GM21367 (cell line): ENCODE measurements at regions not wholly inside any gene's neighbourhood (a gene's known extent, or its start where the extent isn't known, plus 50 kb on each side); places are given as distances from the start of the nearest gene placed in this dataset.

Experiments
- ATAC-seq: cut with Tn5 transposase; IDR thresholded peaks from one replicate; pipeline ENCODE4 v1.9.1; 2021; ENCODE audit not compliant: unreplicated experiment

DNA sequence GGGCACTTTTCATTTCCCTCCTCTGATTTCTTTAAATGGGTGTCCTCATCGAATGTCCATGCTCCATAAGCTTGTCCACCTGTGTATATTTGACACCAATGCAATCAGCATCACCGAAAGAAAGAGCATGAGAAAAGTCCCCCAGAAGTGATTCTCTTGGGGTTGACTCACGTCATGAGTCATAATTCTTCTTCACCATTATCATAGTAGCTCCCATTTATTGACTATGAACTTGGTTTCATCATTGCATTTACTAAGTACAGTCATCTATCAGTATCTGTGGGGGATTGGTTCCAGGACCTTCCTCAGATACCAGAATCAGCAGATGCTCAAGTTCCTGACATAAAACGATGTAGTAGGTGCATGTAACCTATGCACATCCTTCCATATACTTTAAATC, 372.5 kb upstream of the CFAP20DC start:
- ATAC-seq = no peak

- no peak for ATAC-seq
These were observed 369.0 kb upstream of the CFAP20DC start for GRCh38 chr3:59418836-59419235.

GRCh38 chr3:59412516-59412915, 362.7 kb upstream of the CFAP20DC start:
- no peak for ATAC-seq

DNA sequence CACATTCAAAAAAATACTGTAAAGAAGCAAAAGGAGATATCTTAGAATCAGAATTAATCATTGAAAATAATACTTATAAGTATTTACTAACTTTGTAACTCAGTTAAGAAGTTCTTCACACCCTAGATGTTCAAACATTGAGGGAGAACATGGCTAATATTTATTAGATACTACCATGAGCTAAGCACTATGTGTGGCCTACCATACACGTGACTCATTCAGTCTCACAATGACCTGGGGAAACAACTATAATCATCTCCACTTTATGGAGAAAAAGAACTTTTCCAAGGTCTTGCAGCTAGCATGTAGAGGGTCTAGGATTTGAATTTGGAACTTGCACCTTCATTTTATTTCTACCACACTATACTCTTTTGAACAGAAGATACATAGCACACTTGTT, 361.9 kb upstream of the CFAP20DC start:
- ATAC-seq = no peak

DNA sequence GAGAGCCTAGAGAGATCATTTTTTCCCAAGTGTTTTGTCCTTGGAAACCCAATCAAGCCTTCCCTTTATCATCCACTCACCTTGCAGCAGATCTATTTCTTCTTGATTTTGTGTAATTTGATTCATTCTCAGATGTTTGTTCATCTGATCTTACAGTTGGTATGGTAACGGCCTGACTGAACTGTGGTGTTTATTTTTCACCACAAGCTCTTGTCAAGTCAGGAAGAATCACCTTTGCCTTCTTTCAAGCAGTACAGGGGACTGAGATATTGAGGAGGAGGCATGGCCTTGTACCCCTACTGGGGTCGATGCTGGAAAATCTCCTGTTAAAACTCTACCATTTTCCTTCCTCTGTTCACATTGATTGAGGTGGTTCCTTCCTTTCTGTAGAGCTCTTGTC, 361.4 kb upstream of the CFAP20DC start:
- no peak for ATAC-seq

DNA sequence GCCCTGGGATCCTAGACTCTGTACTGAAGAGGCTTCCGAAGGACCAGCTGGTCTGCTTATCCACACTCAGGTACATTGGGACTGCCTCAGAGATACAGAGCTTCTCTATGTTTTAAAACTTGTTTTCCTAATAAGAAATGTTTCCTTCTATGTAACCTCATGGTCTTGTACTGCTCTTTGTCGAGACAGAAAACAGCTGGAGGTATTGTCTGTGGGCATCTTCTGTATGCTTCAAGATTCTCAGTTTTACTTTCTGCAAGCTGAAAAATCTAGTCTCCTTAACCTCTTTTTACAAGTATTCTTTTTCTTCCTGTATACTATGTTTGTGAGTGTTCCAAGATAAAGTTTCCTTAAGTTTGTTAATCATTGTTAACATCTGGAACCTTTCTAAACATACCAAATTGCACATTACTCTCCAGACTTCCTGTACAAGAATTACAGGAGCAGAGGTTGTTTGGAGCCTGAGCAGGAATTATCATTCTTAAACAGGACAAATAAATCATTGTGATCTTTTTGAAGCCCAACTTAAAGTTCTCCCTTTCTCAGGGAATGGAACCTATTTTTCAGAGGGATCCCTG, 358.3 kb upstream of the CFAP20DC start:
- no peak for ATAC-seq

- no peak for ATAC-seq
These were observed 357.6 kb upstream of the CFAP20DC start for GRCh38 chr3:59407425-59407824.

DNA sequence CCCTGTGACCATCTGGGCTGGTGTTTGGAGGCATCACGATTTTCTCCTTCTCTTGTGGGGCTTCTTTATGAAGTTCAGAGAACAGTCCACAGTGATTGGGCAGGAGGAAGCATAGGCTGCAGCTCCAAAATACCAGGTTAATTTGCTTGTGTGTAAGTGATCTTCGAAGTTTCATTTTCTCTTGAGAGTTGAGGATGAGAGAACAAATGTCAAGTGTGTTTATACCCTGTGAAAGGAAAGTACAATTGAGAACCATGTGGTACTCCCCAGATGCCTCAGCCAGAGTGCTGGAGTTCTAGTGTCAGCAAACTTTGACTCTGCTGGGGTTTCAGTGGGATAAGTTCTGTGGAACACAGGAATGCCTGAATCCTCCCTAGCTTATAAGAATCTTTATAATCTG, 357.1 kb upstream of the CFAP20DC start:
- peak; percentile 77 for ATAC-seq

- ATAC-seq = no peak
These were observed 355.0 kb upstream of the CFAP20DC start for GRCh38 chr3:59404851-59405250.

DNA sequence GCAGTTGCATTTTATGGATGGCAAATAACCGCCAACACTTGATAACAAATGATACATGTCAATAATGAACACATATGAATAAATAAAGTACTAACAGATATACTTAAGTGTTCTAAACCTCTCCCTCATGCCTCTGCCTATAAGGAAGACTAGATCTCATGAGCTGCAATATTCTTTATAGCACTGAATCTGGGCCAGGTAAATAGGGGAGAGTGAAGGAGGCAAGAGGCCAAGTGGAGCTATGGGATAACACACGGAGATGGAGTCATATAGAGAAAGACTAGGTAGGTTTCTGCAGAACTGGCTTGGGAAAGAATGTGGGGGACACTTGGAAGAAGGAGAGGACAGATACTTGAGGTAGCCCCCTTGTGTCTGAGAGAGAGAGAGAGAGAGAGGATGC, 354.2 kb upstream of the CFAP20DC start:
- no peak for ATAC-seq

GRCh38 chr3:59401924-59402323, 352.1 kb upstream of the CFAP20DC start:
- ATAC-seq = no peak

GRCh38 chr3:59392116-59392515, 342.3 kb upstream of the CFAP20DC start:
- no peak for ATAC-seq

- ATAC-seq = no peak
These were observed 341.3 kb upstream of the CFAP20DC start for GRCh38 chr3:59391131-59391530.

DNA sequence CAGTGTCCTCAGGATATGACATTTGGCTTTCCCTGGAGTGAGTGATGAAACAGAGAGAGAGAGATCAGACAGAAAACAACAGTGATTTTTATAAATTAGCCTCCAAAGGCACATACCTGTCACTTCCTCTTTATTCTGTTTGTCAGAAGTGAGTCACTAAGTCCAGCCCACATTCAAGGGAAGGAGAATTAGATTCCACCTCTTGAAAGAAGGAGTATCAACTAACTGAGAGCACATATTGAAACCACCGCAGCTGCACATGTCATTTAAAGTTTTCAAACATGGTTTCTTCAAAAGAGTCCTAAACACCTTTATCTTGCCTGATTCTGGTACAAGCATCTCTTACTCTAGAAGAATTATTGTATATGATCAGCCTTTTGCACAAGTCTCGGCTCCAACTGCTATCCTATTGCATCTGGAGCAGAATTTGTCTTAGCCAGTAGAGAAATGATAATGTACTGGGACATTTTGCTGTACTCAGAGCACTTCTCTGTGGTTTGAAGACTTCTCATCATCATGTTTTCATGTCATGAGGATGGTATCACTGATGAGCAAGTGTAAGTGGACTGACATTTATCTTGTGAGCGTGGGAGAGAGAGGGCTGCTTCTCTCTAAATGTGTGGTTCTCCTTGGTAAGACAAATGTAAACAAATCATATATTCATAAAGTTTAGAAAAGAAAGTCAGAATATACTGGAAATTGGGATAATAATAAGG, 338.9 kb upstream of the CFAP20DC start:
- peak; percentile 61 for ATAC-seq

- peak; percentile 69 for ATAC-seq
These were observed 336.3 kb upstream of the CFAP20DC start for GRCh38 chr3:59386165-59386564.

DNA sequence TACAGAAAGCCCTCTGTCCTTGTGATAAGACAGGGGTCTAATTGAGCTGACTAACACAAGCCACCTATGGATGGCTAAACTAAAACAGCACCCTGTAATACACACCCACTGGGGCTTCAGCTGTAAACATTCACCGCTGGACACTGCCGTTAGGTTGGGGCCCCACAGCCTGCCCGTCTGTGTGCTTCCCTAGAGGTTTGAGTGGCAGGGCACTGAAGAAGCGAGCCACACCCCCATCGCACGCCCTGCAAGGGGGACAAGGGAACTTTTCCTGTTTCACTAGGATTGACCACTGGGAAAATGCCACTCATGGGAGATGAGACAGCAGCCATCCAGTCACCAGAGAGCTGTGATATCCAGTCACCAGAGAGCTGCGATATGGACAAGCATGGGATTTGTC, 335.7 kb upstream of the CFAP20DC start:
- ATAC-seq = no peak

DNA sequence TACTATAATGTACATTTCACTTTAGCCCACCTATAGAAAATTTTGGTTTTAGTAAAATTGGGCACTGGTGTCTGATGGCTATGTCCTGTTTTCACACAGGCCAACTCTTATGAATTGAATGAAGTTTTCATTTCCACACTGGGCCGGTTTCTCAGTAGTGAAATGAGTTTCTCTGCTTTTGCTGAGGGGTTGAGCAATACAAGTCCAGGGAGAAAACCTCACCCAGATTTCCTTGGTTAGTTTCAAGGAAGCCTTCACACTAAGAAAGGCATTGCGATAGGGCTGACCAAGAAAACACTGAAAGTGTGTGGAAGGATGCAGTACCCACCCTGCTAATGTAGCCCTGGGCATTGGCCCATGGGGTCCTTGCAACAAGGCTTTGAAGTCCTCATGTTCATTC, 331.5 kb upstream of the CFAP20DC start:
- peak; percentile 68 for ATAC-seq

DNA sequence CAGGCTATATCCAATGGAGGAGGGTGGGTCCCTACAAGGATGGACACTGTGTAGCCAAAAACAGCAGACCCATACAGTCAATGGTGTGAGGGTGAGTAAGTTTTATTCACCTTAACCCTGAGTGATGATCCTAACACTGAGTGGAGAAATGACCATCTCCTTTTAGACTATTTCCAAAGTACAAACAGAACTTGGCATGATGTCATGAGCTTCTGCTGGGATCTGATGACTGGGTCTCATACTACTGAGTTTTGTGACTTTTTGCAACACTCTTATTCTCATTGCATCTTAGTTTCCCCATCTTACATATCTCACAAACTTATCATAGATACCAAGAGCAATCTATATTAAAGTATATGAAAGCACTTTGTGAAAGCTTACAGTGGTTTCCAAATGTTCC, 330.3 kb upstream of the CFAP20DC start:
- no peak for ATAC-seq

DNA sequence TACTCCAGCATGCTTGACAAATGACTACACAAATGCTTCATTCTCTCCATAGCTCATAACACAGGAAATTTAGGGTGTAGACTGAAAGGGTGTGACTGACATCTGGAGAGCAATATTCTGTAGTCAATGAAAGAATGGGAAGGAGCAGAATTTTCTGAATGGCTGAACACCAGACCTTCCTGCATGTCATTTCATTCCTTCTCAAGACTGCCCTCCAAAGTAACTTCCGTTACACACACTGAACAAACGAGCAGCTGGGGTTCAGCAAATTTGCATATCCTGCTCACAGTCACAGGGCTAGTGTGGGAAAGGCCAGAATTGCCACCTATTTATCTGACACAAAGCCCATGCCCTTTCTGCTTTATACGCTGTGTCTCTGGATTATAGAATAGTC, 325.0 kb upstream of the CFAP20DC start:
- peak; percentile 99 for ATAC-seq

GRCh38 chr3:59374091-59374817, 324.4 kb upstream of the CFAP20DC start:
- no peak for ATAC-seq

GRCh38 chr3:59372346-59372745, 322.5 kb upstream of the CFAP20DC start:
- ATAC-seq = no peak

GRCh38 chr3:59368900-59369675, 319.3 kb upstream of the CFAP20DC start:
- no peak for ATAC-seq
